HepG2 (cell line): ENCODE measurements at regions not wholly inside any gene's neighbourhood (a gene's known extent, or its start where the extent isn't known, plus 50 kb on each side); places are given as distances from the start of the nearest gene placed in this dataset.

Experiments used
- ATAC-seq: fragments of 200-7000 bp; cut with Tn5 transposase; 3 replicates; pipeline ENCODE4 v1.9.1; 2020; ENCODE audit warnings: mild to moderate bottlenecking, moderate library complexity
- BruUV-seq: library from RNA; stranded (reverse); fragments of 400-500 nt; replicated peaks from 2 replicates; lab custom pipeline; 2021; lab: Mats Ljungman, UMichigan
- CTCF ChIA-PET: fragments of 300-600 bp; formaldehyde crosslinking; extraction: SDS; loops from one replicate; lab custom pipeline; 2021; ENCODE audit warnings: low total read pairs, inconsistent platforms, low intra/inter-chr PET ratio; lab: Yijun Ruan, JAX
- POLR2A ChIA-PET: fragments of 350-600 bp; sonication (Branson Sonifier 250); formaldehyde crosslinking; loops from one replicate; lab custom pipeline; 2020; ENCODE audit warnings: antibody characterized with exemption, inconsistent platforms; lab: Yijun Ruan, JAX
- DNase-seq: peaks from one replicate; pipeline ENCODE4 v3.0.0-alpha.2; 2015; ENCODE audit warnings: low spot score
- FAIRE-seq: peaks from 3 replicates; lab custom pipeline; 2011; peaks lifted over from hg19 to GRCh38; lab: Jason Lieb, UNC
- H2AFZ ChIP-seq: one replicate; pipeline ENCODE4 v1.6.1; 2011; ENCODE audit warnings: low read length, inconsistent platforms
- H3K27ac ChIP-seq: fragments of 300-600 bp; 3 replicates; pipeline ENCODE4 v1.8.0; 2011; ENCODE audit warnings: mixed run types, mild to moderate bottlenecking, mixed read lengths, low read length, inconsistent platforms; ENCODE audit not compliant: insufficient read depth; ENCODE audit errors: extremely low read length
- H3K27me3 ChIP-seq, 2 experiments: fragments of 200-600 bp in 1 of 2; 2 replicates in 1 of 2; 3 replicates in 1 of 2; pipeline versions ENCODE4 v1.6.0 to v1.8.0; 2011; ENCODE audit warnings: low read length in 2 of 2, mild to moderate bottlenecking in 2 of 2, moderate library complexity in 2 of 2, inconsistent platforms in 1 of 2; ENCODE audit not compliant: insufficient read depth in 2 of 2, control insufficient read depth in 1 of 2
- H3K36me3 ChIP-seq, 2 experiments: fragments of 200-600 bp in 1 of 2; replicated peaks in 1 of 2; 2 replicates in 1 of 2; 3 replicates in 1 of 2; pipeline versions ENCODE4 v1.5.1 to v1.8.0; 2011; ENCODE audit warnings: low read length in 2 of 2, inconsistent platforms in 1 of 2; ENCODE audit not compliant: insufficient read depth in 2 of 2, control insufficient read depth in 1 of 2
- H3K4me1 ChIP-seq: 2 replicates; pipeline ENCODE4 v1.5.1; 2012; ENCODE audit warnings: low read length, inconsistent platforms; ENCODE audit not compliant: insufficient read depth
- H3K4me2 ChIP-seq: 2 replicates; pipeline ENCODE4 v1.6.0; 2011; ENCODE audit warnings: low read depth, low read length, inconsistent platforms
- H3K4me3 ChIP-seq, 3 experiments: fragments of 200-600 bp in 1 of 3; sonication (generic), shearing (Covaris generic) in 1 of 3; replicated peaks in 1 of 3; 2 replicates each; pipeline ENCODE4 v1.5.1; 2011 to 2016; ENCODE audit warnings: low read length in 3 of 3, inconsistent platforms in 2 of 3, low read depth in 2 of 3, mild to moderate bottlenecking in 2 of 3, control low read depth in 1 of 3, mixed read lengths in 1 of 3; ENCODE audit not compliant: insufficient read depth in 1 of 3
- H3K79me2 ChIP-seq: one replicate; pipeline ENCODE4 v1.6.1; 2011; ENCODE audit warnings: low read length, inconsistent platforms; ENCODE audit not compliant: insufficient read depth
- H3K9ac ChIP-seq: 2 replicates; pipeline ENCODE4 v1.6.0; 2011; ENCODE audit warnings: mild to moderate bottlenecking, low read depth, low read length, inconsistent platforms; ENCODE audit not compliant: insufficient read depth
- H3K9me3 ChIP-seq: 2 replicates; pipeline ENCODE4 v1.5.1; 2012; ENCODE audit warnings: mild to moderate bottlenecking, low read length
- H4K20me1 ChIP-seq: 2 replicates; pipeline ENCODE4 v1.6.0; 2011; ENCODE audit warnings: inconsistent platforms, mild to moderate bottlenecking, low read length, moderate library complexity; ENCODE audit not compliant: insufficient read depth
- ATAD3A ChIP-seq: sonication (generic); formaldehyde crosslinking; IDR thresholded peaks from 2 replicates; pipeline ENCODE4 v1.4.0; 2020; ENCODE audit warnings: missing genetic modification reagents
- BRCA1 ChIP-seq: sonication (generic); formaldehyde crosslinking; IDR thresholded peaks from 2 replicates; pipeline ENCODE4 v1.4.0; 2020; ENCODE audit warnings: missing genetic modification reagents
- CENPT ChIP-seq: sonication (generic); formaldehyde crosslinking; IDR thresholded peaks from 2 replicates; pipeline ENCODE4 v1.8.0; 2022; ENCODE audit warnings: low read depth, mild to moderate bottlenecking, moderate library complexity, missing genetic modification reagents
- GABPA ChIP-seq, 2 experiments: IDR thresholded peaks; 2 replicates each; pipeline ENCODE4 v1.6.1; 2011 to 2016; ENCODE audit warnings: low read depth in 2 of 2, low read length in 1 of 2, missing biosample characterization in 1 of 2, missing genetic modification characterization in 1 of 2
- GATAD2A ChIP-seq: IDR thresholded peaks from 2 replicates; pipeline ENCODE4 v1.6.1; 2016
- HDAC6 ChIP-seq: fragments of 200-600 bp; sonication (generic); IDR thresholded peaks from 2 replicates; pipeline ENCODE4 v1.7.0; 2017; ENCODE audit warnings: mild to moderate bottlenecking, antibody characterized with exemption, low read length, low read depth
- HOXA9 ChIP-seq: sonication (generic); formaldehyde crosslinking; IDR thresholded peaks from 2 replicates; pipeline ENCODE4 v1.8.1; 2022; ENCODE audit warnings: missing genetic modification reagents, mild to moderate bottlenecking, moderate library complexity, borderline replicate concordance
- KLF12 ChIP-seq: sonication (generic); formaldehyde crosslinking; IDR thresholded peaks from 2 replicates; pipeline ENCODE4 v1.4.0; 2020; ENCODE audit warnings: missing genetic modification reagents, borderline replicate concordance
- MIXL1 ChIP-seq: IDR thresholded peaks from 2 replicates; pipeline ENCODE4 v1.6.1; 2016
- PBX3 ChIP-seq: sonication (generic); formaldehyde crosslinking; IDR thresholded peaks from 2 replicates; pipeline ENCODE4 v1.8.1; 2023; ENCODE audit warnings: missing genetic modification reagents, inconsistent platforms, borderline replicate concordance
- SATB2 ChIP-seq: sonication (generic); formaldehyde crosslinking; IDR thresholded peaks from 2 replicates; pipeline ENCODE4 v1.5.0; 2020; ENCODE audit warnings: missing genetic modification reagents
- SOX5 ChIP-seq: IDR thresholded peaks from 2 replicates; pipeline ENCODE4 v1.6.1; 2016; ENCODE audit warnings: borderline replicate concordance
- ZNF20 ChIP-seq: sonication (generic); formaldehyde crosslinking; IDR thresholded peaks from 2 replicates; pipeline ENCODE4 v1.4.0; 2020; ENCODE audit warnings: mild to moderate bottlenecking, moderate library complexity, missing genetic modification reagents
- ZNF644 ChIP-seq: IDR thresholded peaks from 2 replicates; pipeline ENCODE4 v1.6.1; 2016; ENCODE audit warnings: low read depth
- ZNF652 ChIP-seq: IDR thresholded peaks from 2 replicates; pipeline ENCODE4 v1.6.1; 2016; ENCODE audit warnings: low read depth, borderline replicate concordance
- ZNF747 ChIP-seq: sonication (generic); formaldehyde crosslinking; IDR thresholded peaks from 2 replicates; pipeline ENCODE4 v1.8.1; 2023; ENCODE audit warnings: missing genetic modification reagents, mild to moderate bottlenecking, borderline replicate concordance
- ZNF772 ChIP-seq: sonication (generic); formaldehyde crosslinking; IDR thresholded peaks from 2 replicates; pipeline ENCODE4 v1.5.0; 2020; ENCODE audit warnings: mild to moderate bottlenecking, missing genetic modification reagents
- WGBS: methylation state at CpG from one replicate; pipeline ENCODE4 v1.1.6; 2017; ENCODE audit warnings: low lambda C conversion rate; 5-methylcytosine and 5-hydroxymethylcytosine counted together
- in situ Hi-C: cut with HindIII; loops from 2 replicates; pipeline ENCODE4 v1.10.0; 2017; ENCODE audit warnings: low pct_unique_long_range_greater_than_20kb; ENCODE audit not compliant: extremely low pct_ligation_motif_present
- intact Hi-C: fragments of 100-400 bp; cut with micrococcal nuclease; formaldehyde crosslinking; loops from one replicate; pipeline ENCODE4 v1.10.0; 2022; ENCODE audit not compliant: unreplicated experiment

GRCh38 chr3:148551767-148552260 is 145.9 kb upstream of the AGTR1 start:
- Histone ChIP-seq H3K27ac (no peak overlapping the region), H3K36me3 (no peaks in the 10 kb centered on the region), H3K9ac (no peak overlapping the region), H3K4me2 (no peak overlapping the region), H3K9me3 (no peaks in the 10 kb centered on the region), H4K20me1 (no peaks in the 10 kb centered on the region), H3K4me3 (no peak overlapping the region), H2AFZ (no peak overlapping the region), H3K4me1 (0 out of 2 replicates have a peak, but pooled peaks cover 7% of the 10 kb centered on the region), H3K79me2 (no peaks in the 10 kb centered on the region), H3K27me3 (no peaks in the 10 kb centered on the region; a peak in 1 of 5 replicates)
- intact Hi-C loops (no loop called here), in situ Hi-C loops (no loop called here)
- FAIRE-seq (no peak), ATAC-seq (no peak), DNase-seq (no peak)
- 59% methylated on average over 3 of the region's 3 CpGs for WGBS
- TF ChIP-seq BRCA1 (CRISPR knock-in tag) (no peak), MIXL1 (CRISPR knock-in tag) (no peak), ZNF644 (CRISPR knock-in tag) (no peak), ZNF772 (CRISPR knock-in tag) (no peak), SATB2 (CRISPR knock-in tag) (no peak), GABPA (IDR thresholded peaks at IDR 0.05; ENCODE audit: low read depth, low read length) (no peak), GABPA (CRISPR knock-in tag; IDR thresholded peaks at IDR 0.05; ENCODE audit: low read depth) (no peak), SOX5 (CRISPR knock-in tag) (no peak), ZNF20 (CRISPR knock-in tag) (no peak), GATAD2A (CRISPR knock-in tag) (no peak), CENPT (CRISPR knock-in tag) (no peak), HDAC6 (no peak), PBX3 (no peak), HOXA9 (no peak), ATAD3A (no peak), ZNF747 (CRISPR knock-in tag) (no peak), KLF12 (no peak), ZNF652 (CRISPR knock-in tag) (no peak)
- POLR2A ChIA-PET, result no interaction called here
- CTCF ChIA-PET, result no interaction called here
- no TSS peak for BruUV-seq
